ENCODE measurements at regions not wholly inside any gene's neighbourhood (a gene's known extent, or its start where the extent isn't known, plus 50 kb on each side); places are given as distances from the start of the nearest gene placed in this dataset.
"Not testable (repeated sequence)": the region's sequence is repeated elsewhere in the genome, so short reads cannot be mapped to it uniquely, and the experiment has no call there.

- DNase-seq (ENCODE audit: low read depth in 2 of 2), result not testable (repeated sequence)
These were observed 155.5 kb upstream of the FOXQ1 start for GRCh38 chr6:1156411-1156810.

DNA sequence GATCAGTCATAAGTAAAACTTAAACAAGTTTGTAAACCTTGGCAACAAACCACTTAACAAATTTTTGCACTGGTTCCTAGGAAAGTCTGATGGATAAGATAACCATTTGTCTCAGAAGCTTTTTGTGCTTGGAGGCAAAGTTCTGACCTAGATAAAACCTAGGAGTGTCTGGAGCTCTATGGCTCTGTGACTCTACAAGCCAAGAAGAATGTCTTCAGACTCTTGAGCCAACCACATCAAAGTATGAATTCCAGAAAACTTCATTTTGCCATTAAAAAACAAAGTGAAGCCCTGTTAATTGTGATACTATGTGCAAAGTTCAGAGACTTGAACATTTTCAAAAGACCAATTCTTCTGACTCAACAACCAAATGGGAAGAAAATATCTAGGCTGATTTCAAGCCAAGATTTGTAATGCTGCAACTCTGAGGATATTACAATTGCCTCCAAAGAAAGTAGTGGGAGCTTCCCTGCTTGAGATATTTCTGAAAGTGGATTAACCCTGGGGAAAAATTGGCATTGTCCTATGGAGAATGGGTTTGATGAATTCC lies 158.1 kb upstream of the FOXQ1 start:
- no peak for DNase-seq (ENCODE audit: low read depth in 2 of 2)

GRCh38 chr6:1146500-1146899 lies 165.4 kb upstream of the FOXQ1 start:
- DNase-seq (ENCODE audit: low read depth in 2 of 2), result no peak

DNA sequence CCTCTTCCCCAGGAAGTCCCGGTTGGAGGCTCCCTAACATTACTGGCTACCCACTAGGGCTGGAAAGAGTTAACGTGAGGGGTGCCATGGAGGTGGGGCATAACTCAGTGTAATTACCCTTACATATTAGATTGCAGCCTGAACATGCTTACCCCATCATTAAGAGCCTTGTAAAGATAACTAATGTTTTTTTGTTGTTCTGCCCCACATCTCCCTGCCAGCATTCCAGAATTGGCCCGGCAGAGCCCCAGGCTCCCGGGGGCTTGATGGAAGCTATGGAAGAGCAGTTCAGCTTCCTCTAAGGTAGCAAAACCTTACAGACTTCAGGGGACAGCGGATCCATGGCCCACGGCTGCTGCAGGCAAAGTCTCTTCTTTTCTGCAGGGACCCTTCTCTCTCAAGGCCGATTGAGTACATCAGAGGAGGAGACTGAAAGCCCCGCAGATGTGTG lies 166.1 kb upstream of the FOXQ1 start:
- DNase-seq (ENCODE audit: low read depth in 2 of 2), result no peak

- DNase-seq (ENCODE audit: low read depth in 2 of 2), result no peak
These were observed 166.8 kb upstream of the FOXQ1 start for GRCh38 chr6:1144842-1145767.

- DNase-seq (ENCODE audit: low read depth in 2 of 2), result no peak
These were observed 168.2 kb upstream of the FOXQ1 start for GRCh38 chr6:1143655-1144054.

DNA sequence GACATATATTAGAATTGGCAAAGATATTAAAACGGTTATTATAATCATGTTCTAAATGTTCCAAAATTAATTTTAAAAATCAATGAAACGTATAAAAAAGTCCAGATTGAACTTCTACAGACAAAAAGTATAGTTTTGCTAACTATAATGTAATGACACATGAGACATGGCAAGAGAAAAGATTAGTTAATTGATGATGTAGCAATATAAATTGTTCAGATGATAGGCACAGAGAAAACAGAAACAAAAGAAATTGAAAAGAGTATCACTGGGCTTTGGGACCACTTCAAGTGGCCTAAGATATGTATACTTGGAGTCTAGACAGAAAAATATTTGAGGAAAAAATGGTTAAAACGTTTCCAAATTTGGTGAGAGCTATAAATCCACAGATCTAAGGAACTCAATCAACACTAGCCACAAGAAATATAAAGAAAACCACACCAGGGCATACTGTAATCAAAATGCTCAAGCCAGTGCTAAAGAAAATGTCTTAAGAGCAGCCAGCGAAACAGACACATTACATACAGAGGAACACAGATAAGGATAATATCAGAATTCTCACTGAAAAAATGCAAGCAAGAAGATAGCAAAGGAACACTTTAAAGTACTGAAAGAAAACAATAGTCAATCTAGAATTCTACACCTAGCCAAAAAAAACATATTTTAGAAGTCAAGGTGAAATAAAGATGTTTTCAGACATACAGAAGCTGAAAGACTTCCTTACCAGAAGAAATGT lies 172.6 kb upstream of the FOXQ1 start:
- DNase-seq (ENCODE audit: low read depth in 2 of 2), result no peak

DNA sequence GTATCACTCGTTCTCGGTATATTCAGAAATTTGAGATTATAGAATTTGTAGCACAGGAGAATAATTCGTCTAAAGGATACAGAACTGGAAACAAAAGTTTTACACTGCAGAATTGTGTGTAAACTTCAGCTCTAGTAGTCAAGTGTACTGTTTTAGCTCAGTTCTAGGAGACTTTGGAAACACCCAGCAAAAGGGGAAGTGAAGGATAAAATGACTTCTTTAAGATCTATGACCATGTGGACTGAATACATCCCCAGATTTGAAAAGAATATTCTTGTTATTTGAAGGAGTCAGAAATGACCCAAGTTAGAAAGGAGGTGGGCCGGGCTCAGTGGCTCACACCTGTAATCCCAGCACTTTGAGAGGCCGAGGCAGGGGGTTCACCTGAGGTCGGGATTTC lies 174.0 kb upstream of the FOXQ1 start:
- no peak for DNase-seq (ENCODE audit: low read depth in 2 of 2)

DNA sequence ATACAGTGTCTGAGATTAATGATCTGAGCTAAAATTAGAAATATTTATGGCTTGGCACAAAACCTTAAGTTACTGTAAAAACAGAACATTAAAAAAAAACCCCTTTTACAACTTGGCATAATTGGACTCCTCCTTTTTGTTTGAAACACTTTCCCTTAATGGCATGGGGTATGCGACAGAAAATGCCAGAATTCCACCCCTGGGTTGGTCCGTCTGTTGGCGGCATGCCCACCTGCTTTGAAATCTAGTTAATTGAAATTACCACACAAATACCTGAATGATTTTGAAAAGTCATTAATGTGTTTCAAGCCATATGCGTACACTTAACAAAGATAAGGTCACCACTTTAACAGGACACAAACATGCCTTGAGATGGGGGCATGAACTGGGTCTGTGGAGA lies 175.1 kb upstream of the FOXQ1 start:
- DNase-seq (ENCODE audit: low read depth in 2 of 2), result no peak

DNA sequence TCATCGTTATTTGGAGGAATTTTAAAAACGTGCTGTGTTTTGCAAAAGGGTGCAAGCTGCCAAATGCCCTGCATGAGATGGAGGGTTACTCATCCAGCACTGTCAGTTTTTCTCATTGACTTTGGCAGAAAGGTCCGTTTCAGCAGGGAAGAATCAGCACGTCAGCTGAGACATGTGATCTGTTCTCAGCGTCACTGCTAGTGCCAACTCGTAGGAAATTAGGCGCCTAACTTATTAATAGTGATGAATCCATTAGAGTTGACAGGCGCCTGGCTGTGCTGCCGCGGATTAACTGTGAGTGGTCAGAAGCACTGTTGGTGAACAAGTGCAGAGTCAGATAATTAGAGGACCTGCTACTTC lies 175.5 kb upstream of the FOXQ1 start:
- DNase-seq (ENCODE audit: low read depth in 2 of 2), result no peak

DNA sequence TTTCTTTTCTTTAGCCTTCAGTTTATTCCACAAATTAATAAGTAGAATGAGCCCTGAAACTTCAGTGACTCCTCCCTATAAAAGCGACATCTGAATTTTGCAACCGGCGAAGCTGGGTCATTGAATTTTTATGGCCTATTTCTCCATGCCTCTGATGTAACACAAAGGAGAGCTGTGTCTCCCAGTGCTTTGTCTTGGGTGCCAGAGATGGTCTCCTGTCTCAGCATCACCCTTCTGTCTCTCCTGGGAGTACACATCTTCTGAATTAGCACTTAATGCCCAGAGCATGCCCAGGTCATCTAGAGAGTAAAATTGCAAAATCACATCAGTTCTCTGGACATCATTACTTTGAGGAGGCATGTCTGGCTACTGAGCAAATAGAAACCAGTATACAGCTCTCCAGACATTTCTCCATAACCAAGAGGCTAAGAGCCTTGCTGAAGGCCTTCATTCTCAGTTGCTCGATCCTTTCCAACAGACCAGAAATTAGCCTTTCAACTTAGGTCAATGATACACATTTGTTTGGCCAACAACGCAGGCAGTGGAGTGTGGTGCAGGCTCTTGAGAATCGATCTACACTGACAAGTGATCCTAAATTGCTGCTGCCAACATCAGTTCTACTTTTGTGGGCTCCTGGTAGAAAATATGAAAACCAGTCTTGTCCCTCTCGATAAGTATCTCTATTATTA lies 176.0 kb upstream of the FOXQ1 start:
- no peak for DNase-seq (ENCODE audit: low read depth in 2 of 2)

DNA sequence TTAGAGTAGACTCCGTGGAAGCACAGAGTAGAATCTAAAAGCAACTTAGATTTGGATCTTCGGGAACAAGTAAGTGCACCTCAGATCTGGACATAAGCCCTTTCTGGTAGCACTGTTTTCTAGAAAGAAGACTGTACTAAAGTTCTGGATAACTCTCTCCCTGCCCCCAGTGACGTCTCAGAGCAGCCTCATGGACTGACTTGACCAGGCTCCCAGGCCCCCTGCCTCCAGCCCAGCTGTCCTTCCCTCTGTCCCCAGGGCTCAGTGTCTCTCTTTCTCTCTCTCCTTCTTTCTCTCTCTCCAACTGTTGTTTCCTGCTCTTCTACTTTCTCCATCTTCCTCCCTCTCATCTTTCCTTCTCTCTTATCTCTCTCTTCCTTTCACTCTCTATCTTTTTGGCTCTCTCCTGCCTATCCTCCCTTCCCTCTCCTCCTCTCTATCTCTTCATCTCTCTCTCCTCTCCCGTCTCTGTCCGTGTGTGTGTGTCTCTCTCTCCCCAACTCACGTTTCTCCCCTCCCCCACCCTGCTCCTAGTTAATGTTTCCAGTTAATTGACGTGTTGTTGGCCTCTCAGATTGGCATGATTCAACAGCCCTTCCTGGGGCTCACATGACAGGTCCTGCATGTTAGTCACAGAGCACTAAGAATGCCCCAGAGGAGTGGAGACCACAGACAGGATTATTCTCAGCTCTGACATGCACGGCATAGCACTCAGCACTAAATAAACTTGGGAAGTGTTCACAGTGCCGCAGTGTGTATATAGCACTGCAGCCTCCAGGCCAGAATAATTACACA lies 180.4 kb upstream of the FOXQ1 start:
- DNase-seq (ENCODE audit: low read depth in 2 of 2), result no peak

DNA sequence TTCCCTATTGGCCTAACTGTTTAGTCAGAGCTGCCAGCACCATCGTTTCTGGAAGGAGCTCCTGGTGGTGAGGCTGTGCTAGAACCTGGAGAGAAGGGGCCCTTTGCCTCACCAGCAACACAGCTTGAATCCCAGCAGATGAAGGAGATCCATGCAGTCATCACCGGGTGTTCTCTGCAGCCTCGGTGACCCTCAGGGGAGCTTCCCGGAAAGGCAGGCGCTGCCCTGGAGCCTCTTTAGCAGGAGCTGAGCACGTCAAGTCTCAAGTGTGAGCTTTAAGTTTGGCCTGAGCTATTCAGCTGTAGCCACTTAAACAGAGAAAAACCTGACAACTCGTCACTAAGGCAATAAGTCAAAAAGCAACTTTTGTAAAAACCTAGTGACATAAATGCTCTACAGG lies 181.2 kb upstream of the FOXQ1 start:
- DNase-seq (ENCODE audit: low read depth in 2 of 2), result no peak

DNA sequence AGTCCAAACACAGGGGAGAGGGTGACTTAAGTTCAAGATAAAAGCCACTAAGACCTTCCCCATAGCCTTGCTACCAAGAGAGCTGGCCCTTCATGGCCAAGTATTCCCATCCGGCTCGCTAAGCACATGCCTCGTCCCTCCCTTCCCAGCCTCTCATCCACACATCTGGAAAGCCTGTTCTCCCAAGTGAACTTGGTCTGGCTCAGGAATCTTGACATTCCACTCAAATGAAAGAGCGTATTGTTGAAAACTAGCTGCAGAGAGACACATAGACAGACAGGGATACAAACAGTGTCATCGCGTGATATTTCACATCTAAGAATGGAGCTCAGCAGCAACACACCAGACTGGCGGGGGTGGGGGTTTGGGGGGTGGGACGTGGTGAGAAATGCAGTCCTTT lies 182.8 kb upstream of the FOXQ1 start:
- DNase-seq (ENCODE audit: low read depth in 2 of 2), result no peak

DNA sequence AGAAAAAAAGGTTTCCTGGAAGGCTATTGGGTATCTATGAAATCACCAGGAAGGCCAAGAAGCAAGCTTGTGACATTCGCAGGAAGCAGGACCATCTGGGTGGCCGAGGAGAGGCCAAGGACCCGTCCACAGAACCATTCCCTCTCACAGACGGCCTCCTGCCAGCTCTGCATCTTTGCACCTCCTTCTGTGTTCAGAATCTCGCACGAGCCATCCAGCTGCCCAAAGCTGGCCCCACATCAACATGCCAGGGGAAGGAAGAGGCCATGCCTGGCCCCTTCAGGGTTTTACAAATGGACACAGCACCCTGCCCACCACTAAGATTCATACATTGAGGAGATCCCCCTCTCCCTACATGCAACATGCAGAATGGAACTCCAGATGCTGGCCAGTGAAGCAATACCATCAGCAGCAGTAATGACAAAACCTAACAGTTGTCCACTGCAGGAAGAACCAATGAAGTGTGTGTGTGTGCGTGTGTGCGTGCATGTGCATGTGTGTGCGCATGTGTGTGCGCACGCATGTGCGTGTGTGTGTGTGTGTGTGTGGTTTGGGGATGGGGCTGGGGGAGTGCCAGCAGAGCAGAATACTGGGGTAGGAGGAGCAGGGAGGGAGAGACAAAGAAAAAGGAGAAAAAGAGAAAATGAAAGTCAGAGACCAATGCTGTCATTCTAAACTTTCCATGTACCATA lies 184.2 kb upstream of the FOXQ1 start:
- no peak for DNase-seq (ENCODE audit: low read depth in 2 of 2)

DNA sequence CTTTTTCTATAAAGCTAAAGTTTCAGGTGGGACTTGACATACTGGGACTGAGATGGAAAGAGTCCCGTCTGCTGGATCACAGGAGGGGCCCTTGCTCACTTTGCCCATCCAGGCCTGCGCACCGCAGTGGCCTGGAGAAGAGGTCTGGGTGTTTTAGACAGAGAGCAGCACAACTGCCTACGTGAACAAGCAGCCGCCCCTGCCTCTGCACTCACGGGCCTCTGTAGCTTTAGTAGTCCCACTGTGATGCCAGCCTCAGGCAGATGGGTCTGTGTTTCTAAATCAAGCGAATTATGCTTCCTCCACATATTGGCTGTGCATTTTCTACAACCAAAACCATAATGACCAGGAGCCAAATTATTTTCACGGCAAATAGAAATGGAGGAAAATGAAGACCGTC lies 184.8 kb upstream of the FOXQ1 start:
- DNase-seq (ENCODE audit: low read depth in 2 of 2), result no peak

DNA sequence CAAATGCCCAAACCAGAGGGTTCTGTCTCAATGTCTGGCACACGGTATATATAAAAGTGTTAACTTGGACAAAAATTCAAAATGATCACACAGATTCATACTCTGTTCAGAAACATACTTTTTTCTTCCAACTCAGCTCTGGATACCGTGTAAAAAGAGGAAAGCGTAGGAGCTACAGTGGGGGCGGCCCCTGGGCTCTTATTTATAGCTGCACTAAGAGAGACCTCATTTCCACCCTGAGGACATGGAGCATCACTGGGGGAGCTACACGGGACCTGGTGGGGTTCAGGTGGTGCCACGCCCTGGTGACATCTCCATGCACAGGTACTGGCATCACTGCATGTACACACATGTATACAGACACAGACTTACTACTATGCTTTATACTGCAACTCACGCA lies 185.9 kb upstream of the FOXQ1 start:
- no peak for DNase-seq (ENCODE audit: low read depth in 2 of 2)

DNA sequence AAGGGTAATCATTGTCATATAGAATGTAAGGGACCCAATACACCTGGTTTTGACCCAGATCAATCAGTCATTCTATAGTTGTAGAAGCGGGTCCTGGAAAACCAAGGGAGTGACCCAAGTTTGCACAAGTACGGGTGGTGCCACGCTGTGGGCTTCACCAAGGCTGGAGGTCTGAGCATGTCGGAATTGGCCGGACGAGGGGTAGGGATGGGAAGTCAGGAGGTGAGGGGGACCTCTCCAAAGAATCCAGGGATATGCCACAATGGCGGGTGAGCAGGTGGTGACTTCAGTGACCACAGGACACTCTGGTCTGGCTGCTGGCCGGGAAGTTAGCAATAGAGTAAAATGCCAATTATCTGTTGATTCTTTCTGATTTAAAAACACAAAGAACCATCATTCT lies 186.6 kb upstream of the FOXQ1 start:
- DNase-seq (ENCODE audit: low read depth in 2 of 2), result no peak

DNA sequence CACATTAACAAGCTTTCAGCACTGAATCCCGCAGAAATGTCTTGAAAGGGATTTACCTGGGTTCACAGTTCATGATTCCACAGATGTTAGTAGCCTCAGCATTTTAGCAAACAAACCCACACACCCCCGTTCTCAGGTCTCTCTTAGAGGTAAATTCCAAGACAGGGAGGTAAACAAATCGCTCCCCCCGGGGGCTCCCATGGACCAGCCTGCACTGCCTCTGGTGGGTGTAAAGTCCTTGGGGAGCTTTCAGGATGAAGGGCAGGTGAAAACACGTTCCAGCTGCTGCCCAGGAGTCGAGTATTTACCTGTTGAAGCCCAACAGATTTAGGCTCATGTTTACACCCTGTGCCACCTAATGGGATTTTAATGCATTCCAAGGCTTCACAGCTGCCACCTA lies 187.0 kb upstream of the FOXQ1 start:
- no peak for DNase-seq (ENCODE audit: low read depth in 2 of 2)

DNA sequence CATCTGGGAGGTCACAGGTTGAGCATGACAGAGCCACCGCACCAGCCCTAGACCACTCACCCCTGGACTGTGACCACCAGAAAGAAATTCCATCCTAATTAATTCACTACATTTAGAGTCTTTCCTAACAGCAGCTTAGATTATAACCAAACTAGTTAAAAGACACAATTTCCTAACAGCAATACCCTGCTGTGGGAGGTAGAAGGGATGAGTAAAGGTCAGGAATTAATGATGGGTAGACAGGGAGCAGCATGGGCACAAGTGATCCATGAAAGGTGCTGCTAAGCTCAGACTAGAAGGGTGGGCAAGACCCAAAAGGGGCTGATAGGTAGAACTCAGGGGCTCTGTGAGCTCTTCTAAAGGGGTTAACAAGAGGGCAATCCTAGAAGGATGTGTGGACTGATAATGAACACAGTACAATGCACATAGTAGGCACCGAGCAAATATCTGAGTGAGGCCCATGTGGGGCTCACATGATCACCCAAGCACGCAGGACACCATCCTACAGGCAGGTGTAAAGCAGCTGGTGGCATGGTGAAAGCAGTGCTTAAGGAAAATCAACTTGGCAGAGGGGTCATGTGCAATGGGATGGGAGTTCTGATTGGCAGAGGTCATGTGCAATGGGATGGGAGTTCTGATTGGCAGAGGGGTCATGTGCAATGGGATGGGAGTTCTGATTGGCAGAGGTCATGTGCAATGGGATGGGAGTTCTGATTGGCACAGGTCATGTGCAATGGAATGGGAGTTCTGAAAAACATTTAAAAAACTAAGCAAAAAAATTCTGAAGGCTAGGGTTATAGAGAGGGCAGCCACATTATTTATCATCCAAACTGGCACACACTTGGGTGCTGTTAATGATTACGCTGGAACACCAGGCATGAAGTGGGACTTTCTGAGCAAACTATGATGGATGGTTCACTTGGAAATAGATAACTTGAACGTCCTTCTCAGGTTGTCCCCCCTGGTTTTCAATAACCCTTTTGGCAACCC lies 188.2 kb upstream of the FOXQ1 start:
- DNase-seq (ENCODE audit: low read depth in 2 of 2), result no peak
